Right lobe of liver (tissue), 4 donors: ENCODE measurements at regions not wholly inside any gene's neighbourhood (a gene's known extent, or its start where the extent isn't known, plus 50 kb on each side); places are given as distances from the start of the nearest gene placed in this dataset.

Experiments
- CTCF ChIP-seq, 4 donors: fragments of 200-600 bp in 3 of 4; fragments of 450-650 bp in 1 of 4; IDR thresholded peaks; one replicate each; pipeline versions ENCODE4 v1.5.1 to v1.8.0; 2016 to 2022; ENCODE audit warnings: antibody characterized with exemption in 4 of 4, mild to moderate bottlenecking in 2 of 4
- POLR2A ChIP-seq: fragments of 450-650 bp; IDR thresholded peaks from one replicate; pipeline ENCODE4 v1.6.1; 2017; ENCODE audit warnings: antibody characterized with exemption, mild to moderate bottlenecking
- donor health status: DM: no; HTN: no; CAD: no.
- donor health status: DM: no; HTN: no; CAD: no.
- donor health status: DM: no; HTN: yes; CAD: no.

- no peak for TF ChIP-seq CTCF (IDR thresholded peaks at IDR 0.05)
- no peak for TF ChIP-seq POLR2A
Observed at GRCh38 chr6:4614637-4615036, 161.6 kb upstream of the CDYL start.
